ENCODE measurements at regions not wholly inside any gene's neighbourhood (a gene's known extent, or its start where the extent isn't known, plus 50 kb on each side); places are given as distances from the start of the nearest gene placed in this dataset.
"Not testable (repeated sequence)": the region's sequence is repeated elsewhere in the genome, so short reads cannot be mapped to it uniquely, and the experiment has no call there.

GRCh38 chr6:2363211-2363610 is 117.8 kb upstream of the GMDS start:
- DNase-seq: no peak

GRCh38 chr6:2361195-2361594 is 115.8 kb upstream of the GMDS start:
- DNase-seq: no peak

GRCh38 chr6:2360716-2361115 is 115.3 kb upstream of the GMDS start:
- DNase-seq: no peak

GRCh38 chr6:2360126-2360525 is 114.7 kb upstream of the GMDS start:
- no peak for DNase-seq

GRCh38 chr6:2355150-2355549 is 109.7 kb upstream of the GMDS start:
- no peak for DNase-seq

GRCh38 chr6:2354138-2354491 is 108.7 kb upstream of the GMDS start:
- DNase-seq: no peak

GRCh38 chr6:2353412-2354137 is 108.2 kb upstream of the GMDS start:
- peak; percentile 68 to 75 for DNase-seq

GRCh38 chr6:2351807-2352431 is 106.5 kb upstream of the GMDS start:
- DNase-seq: no peak

GRCh38 chr6:2351090-2351489 is 105.7 kb upstream of the GMDS start:
- DNase-seq: no peak

GRCh38 chr6:2346078-2346477 is 100.7 kb upstream of the GMDS start:
- no peak for DNase-seq

- no peak for DNase-seq
Measured at GRCh38 chr6:2344319-2344905, 99.0 kb upstream of the GMDS start.

- no peak for DNase-seq
Measured at GRCh38 chr6:2327591-2327990, 82.2 kb upstream of the GMDS start.

GRCh38 chr6:2324166-2324953 is 79.0 kb upstream of the GMDS start:
- no peak for DNase-seq

GRCh38 chr6:2317498-2317897 is 72.1 kb upstream of the GMDS start:
- not testable (repeated sequence) for DNase-seq

GRCh38 chr6:2314641-2315040 is 69.2 kb upstream of the GMDS start:
- no peak for DNase-seq

- DNase-seq: no peak
Measured at GRCh38 chr6:2310042-2310441, 64.6 kb upstream of the GMDS start.

- DNase-seq: no peak
Measured at GRCh38 chr6:2309122-2309521, 63.7 kb upstream of the GMDS start.

- DNase-seq: no peak
Measured at GRCh38 chr6:2307799-2308198, 62.4 kb upstream of the GMDS start.

- no peak for DNase-seq
Measured at GRCh38 chr6:2305951-2306350, 60.5 kb upstream of the GMDS start.

GRCh38 chr6:2302482-2302881 is 57.1 kb upstream of the GMDS start:
- DNase-seq: not testable (repeated sequence)

GRCh38 chr6:2296781-2297180 is 51.4 kb upstream of the GMDS start:
- DNase-seq: no peak

All from activated T-cell treated with anti-CD3 and anti-CD28 coated beads, Interleukin-2, amount 50 U/mL, for 48 hours (primary cell).